ENCODE measurements at regions not wholly inside any gene's neighbourhood (a gene's known extent, or its start where the extent isn't known, plus 50 kb on each side); places are given as distances from the start of the nearest gene placed in this dataset.

- no peak for TF ChIP-seq PATZ1 (CRISPR knock-in tag; IDR thresholded peaks at IDR 0.05; ENCODE audit: borderline replicate concordance)
- no peak for TF ChIP-seq OSR1 (CRISPR knock-in tag; IDR thresholded peaks at IDR 0.05)
- no peak for TF ChIP-seq RARB (CRISPR knock-in tag; IDR thresholded peaks at IDR 0.05)
- no peak for TF ChIP-seq BACH2 (CRISPR knock-in tag; IDR thresholded peaks at IDR 0.05; ENCODE audit: borderline replicate concordance)
- TF ChIP-seq CSDC2 (CRISPR knock-in tag; IDR thresholded peaks at IDR 0.05), result no peak
- TF ChIP-seq ZC3H10 (CRISPR knock-in tag; IDR thresholded peaks at IDR 0.05), result no peak
- TF ChIP-seq, protein P1, sequence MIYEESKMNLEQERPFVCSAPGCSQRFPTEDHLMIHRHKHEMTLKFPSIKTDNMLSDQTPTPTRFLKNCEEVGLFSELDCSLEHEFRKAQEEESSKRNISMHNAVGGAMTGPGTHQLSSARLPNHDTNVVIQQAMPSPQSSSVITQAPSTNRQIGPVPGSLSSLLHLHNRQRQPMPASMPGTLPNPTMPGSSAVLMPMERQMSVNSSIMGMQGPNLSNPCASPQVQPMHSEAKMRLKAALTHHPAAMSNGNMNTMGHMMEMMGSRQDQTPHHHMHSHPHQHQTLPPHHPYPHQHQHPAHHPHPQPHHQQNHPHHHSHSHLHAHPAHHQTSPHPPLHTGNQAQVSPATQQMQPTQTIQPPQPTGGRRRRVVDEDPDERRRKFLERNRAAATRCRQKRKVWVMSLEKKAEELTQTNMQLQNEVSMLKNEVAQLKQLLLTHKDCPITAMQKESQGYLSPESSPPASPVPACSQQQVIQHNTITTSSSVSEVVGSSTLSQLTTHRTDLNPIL (CRISPR knock-in tag; IDR thresholded peaks at IDR 0.05; ENCODE audit: low read depth), result no peak
- no peak for TF ChIP-seq GLIS3 (CRISPR knock-in tag; IDR thresholded peaks at IDR 0.05)
- no peak for TF ChIP-seq ZNF8 (CRISPR knock-in tag; IDR thresholded peaks at IDR 0.05)
- no peak for TF ChIP-seq ISL1 (CRISPR knock-in tag; IDR thresholded peaks at IDR 0.05)
- no peak for TF ChIP-seq TSHZ2 (CRISPR knock-in tag; IDR thresholded peaks at IDR 0.05)
- TF ChIP-seq SNAI2 (CRISPR knock-in tag; IDR thresholded peaks at IDR 0.05), result no peak
- no peak for TF ChIP-seq ZNF70 (CRISPR knock-in tag; IDR thresholded peaks at IDR 0.05)
- no peak for TF ChIP-seq ARNTL (CRISPR knock-in tag; IDR thresholded peaks at IDR 0.05; ENCODE audit: borderline replicate concordance, low read depth)
- no peak for TF ChIP-seq TOX (CRISPR knock-in tag; IDR thresholded peaks at IDR 0.05; ENCODE audit: borderline replicate concordance)
- no peak for TF ChIP-seq ZNF565 (CRISPR knock-in tag; conservative IDR thresholded peaks at IDR 0.05; ENCODE audit: low read depth)
- TF ChIP-seq, protein P2, sequence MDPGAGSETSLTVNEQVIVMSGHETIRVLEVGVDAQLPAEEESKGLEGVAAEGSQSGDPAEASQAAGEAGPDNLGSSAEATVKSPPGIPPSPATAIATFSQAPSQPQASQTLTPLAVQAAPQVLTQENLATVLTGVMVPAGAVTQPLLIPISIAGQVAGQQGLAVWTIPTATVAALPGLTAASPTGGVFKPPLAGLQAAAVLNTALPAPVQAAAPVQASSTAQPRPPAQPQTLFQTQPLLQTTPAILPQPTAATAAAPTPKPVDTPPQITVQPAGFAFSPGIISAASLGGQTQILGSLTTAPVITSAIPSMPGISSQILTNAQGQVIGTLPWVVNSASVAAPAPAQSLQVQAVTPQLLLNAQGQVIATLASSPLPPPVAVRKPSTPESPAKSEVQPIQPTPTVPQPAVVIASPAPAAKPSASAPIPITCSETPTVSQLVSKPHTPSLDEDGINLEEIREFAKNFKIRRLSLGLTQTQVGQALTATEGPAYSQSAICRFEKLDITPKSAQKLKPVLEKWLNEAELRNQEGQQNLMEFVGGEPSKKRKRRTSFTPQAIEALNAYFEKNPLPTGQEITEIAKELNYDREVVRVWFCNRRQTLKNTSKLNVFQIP (CRISPR knock-in tag; IDR thresholded peaks at IDR 0.05; ENCODE audit: borderline replicate concordance, low read depth), result no peak
- TF ChIP-seq PPARA (CRISPR knock-in tag; IDR thresholded peaks at IDR 0.05; ENCODE audit: borderline replicate concordance), result no peak
- no peak for TF ChIP-seq ESRRG (CRISPR knock-in tag; IDR thresholded peaks at IDR 0.05)
- TF ChIP-seq TCF4 (CRISPR knock-in tag; IDR thresholded peaks at IDR 0.05; ENCODE audit: borderline replicate concordance), result no peak
- no peak for ATAC-seq
Measured at GRCh38 chr5:8721536-8721935, 824.3 kb downstream of the SEMA5A start.

GRCh38 chr5:8726383-8727036 is 819.4 kb downstream of the SEMA5A start:
- TF ChIP-seq CSDC2 (CRISPR knock-in tag; IDR thresholded peaks at IDR 0.05) (no peak), ZNF565 (CRISPR knock-in tag; conservative IDR thresholded peaks at IDR 0.05; ENCODE audit: low read depth) (no peak)

DNA sequence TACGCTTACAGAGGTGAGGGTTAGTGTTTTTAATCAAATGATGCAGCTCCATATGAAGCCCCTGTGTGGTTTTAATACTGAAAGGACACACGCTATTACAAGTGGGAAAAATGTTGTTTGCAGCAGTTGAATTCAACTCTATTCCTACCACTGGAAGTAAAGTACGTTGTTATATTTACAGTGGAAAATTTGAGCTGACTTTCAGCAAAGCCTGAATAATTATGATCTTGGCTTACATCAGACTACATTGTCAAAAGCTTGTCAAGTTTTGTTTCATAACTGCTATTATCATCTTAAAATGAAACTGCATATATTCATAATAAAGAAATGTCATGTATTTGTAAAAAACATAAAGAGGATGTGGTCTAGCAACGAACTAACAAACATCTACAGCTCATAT is 818.5 kb downstream of the SEMA5A start:
- ATAC-seq, result no peak
- TF ChIP-seq ESRRG (CRISPR knock-in tag; IDR thresholded peaks at IDR 0.05), result no peak

More at GRCh38 chr5:8726383-8727036, 819.4 kb downstream of the SEMA5A start:
- no peak for ATAC-seq

GRCh38 chr5:8729437-8729836 is 816.4 kb downstream of the SEMA5A start:
- no peak for TF ChIP-seq OSR1 (CRISPR knock-in tag; IDR thresholded peaks at IDR 0.05)
- TF ChIP-seq, protein P1 (CRISPR knock-in tag; IDR thresholded peaks at IDR 0.05; ENCODE audit: low read depth), result no peak
- TF ChIP-seq, protein P2 (CRISPR knock-in tag; IDR thresholded peaks at IDR 0.05; ENCODE audit: borderline replicate concordance, low read depth), result no peak
- no peak for TF ChIP-seq ISL1 (CRISPR knock-in tag; IDR thresholded peaks at IDR 0.05)
- TF ChIP-seq ZNF565 (CRISPR knock-in tag; conservative IDR thresholded peaks at IDR 0.05; ENCODE audit: low read depth), result no peak
- no peak for TF ChIP-seq ZNF8 (CRISPR knock-in tag; IDR thresholded peaks at IDR 0.05)
- TF ChIP-seq ARNTL (CRISPR knock-in tag; IDR thresholded peaks at IDR 0.05; ENCODE audit: borderline replicate concordance, low read depth), result no peak
- TF ChIP-seq SNAI2 (CRISPR knock-in tag; IDR thresholded peaks at IDR 0.05), result no peak
- TF ChIP-seq, protein P3, sequence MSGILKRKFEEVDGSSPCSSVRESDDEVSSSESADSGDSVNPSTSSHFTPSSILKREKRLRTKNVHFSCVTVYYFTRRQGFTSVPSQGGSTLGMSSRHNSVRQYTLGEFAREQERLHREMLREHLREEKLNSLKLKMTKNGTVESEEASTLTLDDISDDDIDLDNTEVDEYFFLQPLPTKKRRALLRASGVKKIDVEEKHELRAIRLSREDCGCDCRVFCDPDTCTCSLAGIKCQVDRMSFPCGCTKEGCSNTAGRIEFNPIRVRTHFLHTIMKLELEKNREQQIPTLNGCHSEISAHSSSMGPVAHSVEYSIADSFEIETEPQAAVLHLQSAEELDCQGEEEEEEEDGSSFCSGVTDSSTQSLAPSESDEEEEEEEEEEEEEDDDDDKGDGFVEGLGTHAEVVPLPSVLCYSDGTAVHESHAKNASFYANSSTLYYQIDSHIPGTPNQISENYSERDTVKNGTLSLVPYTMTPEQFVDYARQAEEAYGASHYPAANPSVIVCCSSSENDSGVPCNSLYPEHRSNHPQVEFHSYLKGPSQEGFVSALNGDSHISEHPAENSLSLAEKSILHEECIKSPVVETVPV (CRISPR knock-in tag; IDR thresholded peaks at IDR 0.05), result no peak
- TF ChIP-seq ESRRG (CRISPR knock-in tag; IDR thresholded peaks at IDR 0.05), result no peak
- no peak for TF ChIP-seq BACH2 (CRISPR knock-in tag; IDR thresholded peaks at IDR 0.05; ENCODE audit: borderline replicate concordance)
- no peak for TF ChIP-seq TCF4 (CRISPR knock-in tag; IDR thresholded peaks at IDR 0.05; ENCODE audit: borderline replicate concordance)
- TF ChIP-seq PPARA (CRISPR knock-in tag; IDR thresholded peaks at IDR 0.05; ENCODE audit: borderline replicate concordance), result no peak
- TF ChIP-seq GLIS3 (CRISPR knock-in tag; IDR thresholded peaks at IDR 0.05), result no peak
- no peak for TF ChIP-seq ZC3H10 (CRISPR knock-in tag; IDR thresholded peaks at IDR 0.05)
- ATAC-seq, result no peak

All from SK-N-SH treated with all-trans-retinoic acid at 6 μM for 48 hours (cell line).